ENCODE measurements at regions not wholly inside any gene's neighbourhood (a gene's known extent, or its start where the extent isn't known, plus 50 kb on each side); places are given as distances from the start of the nearest gene placed in this dataset.

DNA sequence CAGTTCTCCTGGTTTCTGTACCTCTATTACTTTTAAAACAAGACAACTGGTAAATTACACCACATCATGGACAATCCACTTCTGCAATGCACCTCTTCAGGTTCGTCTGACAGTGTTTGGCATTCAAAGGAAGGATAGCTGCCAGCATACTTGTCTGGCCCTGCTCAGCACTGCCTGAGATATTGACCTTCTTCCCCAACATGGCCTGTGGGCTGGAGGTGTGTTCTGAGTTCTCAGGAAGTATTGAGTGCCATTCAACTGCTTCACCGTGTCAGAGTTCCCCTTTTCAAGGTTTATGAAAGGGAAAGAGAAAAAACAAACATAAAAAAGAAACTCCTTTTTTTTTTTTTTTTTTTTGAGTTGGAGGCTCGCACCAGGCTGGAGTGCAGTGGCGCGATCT lies 267.9 kb upstream of the SASH1 start:
- TF ChIP-seq, protein P1, sequence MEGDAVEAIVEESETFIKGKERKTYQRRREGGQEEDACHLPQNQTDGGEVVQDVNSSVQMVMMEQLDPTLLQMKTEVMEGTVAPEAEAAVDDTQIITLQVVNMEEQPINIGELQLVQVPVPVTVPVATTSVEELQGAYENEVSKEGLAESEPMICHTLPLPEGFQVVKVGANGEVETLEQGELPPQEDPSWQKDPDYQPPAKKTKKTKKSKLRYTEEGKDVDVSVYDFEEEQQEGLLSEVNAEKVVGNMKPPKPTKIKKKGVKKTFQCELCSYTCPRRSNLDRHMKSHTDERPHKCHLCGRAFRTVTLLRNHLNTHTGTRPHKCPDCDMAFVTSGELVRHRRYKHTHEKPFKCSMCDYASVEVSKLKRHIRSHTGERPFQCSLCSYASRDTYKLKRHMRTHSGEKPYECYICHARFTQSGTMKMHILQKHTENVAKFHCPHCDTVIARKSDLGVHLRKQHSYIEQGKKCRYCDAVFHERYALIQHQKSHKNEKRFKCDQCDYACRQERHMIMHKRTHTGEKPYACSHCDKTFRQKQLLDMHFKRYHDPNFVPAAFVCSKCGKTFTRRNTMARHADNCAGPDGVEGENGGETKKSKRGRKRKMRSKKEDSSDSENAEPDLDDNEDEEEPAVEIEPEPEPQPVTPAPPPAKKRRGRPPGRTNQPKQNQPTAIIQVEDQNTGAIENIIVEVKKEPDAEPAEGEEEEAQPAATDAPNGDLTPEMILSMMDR (IDR thresholded peaks at IDR 0.05; ENCODE audit: insufficient read depth, low read length): no peak
- TF ChIP-seq SPI1 (IDR thresholded peaks at IDR 0.05; ENCODE audit: borderline replicate concordance, low read depth): peak; percentile 47; the same call in 1 of the 2 replicates
- TF ChIP-seq POLR2AphosphoS5 (IDR thresholded peaks at IDR 0.05; ENCODE audit: low read depth): no peak

Measured in HL-60 (cell line).